ENCODE measurements at regions not wholly inside any gene's neighbourhood (a gene's known extent, or its start where the extent isn't known, plus 50 kb on each side); places are given as distances from the start of the nearest gene placed in this dataset.
"Not testable (repeated sequence)": the region's sequence is repeated elsewhere in the genome, so short reads cannot be mapped to it uniquely, and the experiment has no call there.

DNA sequence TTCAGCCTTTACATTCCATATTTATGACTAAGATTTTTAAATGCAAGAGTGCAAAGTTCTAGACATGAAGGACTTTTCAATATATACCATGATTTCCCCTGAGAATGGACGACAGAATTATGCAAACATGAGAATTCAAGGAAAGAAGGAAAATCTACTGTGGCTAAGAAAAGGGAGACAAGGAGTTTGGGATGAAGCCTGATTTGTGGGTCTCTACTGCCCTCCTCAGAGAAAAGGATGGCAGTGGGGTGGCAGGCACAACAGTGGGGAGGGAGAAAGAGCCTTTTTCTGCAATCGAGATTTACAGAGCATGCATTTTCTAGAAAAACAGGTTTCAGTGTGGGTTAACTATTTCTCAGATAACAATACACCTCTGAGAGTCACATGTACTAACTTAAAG lies 466.9 kb upstream of the NRSN1 start:
- Histone ChIP-seq H3K9ac (ENCODE audit: insufficient read depth in 1 of 2, low read length in 2 of 2) (no peak overlapping the region), H3K9me3 (ENCODE audit: control insufficient read depth in 4 of 4, insufficient read depth in 3 of 4, low read length in 3 of 4) (no peaks in the 10 kb centered on the region), H3K27me3 (ENCODE audit: control insufficient read depth in 3 of 3, insufficient read depth in 3 of 3, low read length in 2 of 3) (no peaks in the 10 kb centered on the region), H3K4me1 (ENCODE audit: control insufficient read depth in 5 of 5, insufficient read depth in 5 of 5, low read length in 5 of 5) (peaks cover 0 to 4% (median 0%) of the 10 kb centered on the region in 5 donors), H3K4me3 (no peak overlapping the region), H3K27ac (ENCODE audit: low read depth in 1 of 2, low read length in 1 of 2) (no peak overlapping the region), H3K36me3 (ENCODE audit: control insufficient read depth in 4 of 4, insufficient read depth in 4 of 4, low read length in 4 of 4) (no peaks in the 10 kb centered on the region)
- DNase-seq = peak; percentile 64 to 82 (median 72)
- ATAC-seq (ENCODE audit: insufficient read depth, low FRiP score) = no peak
- TF ChIP-seq, protein P1, sequence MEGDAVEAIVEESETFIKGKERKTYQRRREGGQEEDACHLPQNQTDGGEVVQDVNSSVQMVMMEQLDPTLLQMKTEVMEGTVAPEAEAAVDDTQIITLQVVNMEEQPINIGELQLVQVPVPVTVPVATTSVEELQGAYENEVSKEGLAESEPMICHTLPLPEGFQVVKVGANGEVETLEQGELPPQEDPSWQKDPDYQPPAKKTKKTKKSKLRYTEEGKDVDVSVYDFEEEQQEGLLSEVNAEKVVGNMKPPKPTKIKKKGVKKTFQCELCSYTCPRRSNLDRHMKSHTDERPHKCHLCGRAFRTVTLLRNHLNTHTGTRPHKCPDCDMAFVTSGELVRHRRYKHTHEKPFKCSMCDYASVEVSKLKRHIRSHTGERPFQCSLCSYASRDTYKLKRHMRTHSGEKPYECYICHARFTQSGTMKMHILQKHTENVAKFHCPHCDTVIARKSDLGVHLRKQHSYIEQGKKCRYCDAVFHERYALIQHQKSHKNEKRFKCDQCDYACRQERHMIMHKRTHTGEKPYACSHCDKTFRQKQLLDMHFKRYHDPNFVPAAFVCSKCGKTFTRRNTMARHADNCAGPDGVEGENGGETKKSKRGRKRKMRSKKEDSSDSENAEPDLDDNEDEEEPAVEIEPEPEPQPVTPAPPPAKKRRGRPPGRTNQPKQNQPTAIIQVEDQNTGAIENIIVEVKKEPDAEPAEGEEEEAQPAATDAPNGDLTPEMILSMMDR (IDR thresholded peaks at IDR 0.05; ENCODE audit: control extremely low read depth, extremely low read depth) = no peak
- WGBS, 2 donors = 33 to 50% methylated on average over 2 of the region's 2 CpGs

GRCh38 chr6:23661549-23661948 lies 464.5 kb upstream of the NRSN1 start:
- ATAC-seq (ENCODE audit: insufficient read depth, low FRiP score) (no peak), DNase-seq (no peak)
- no peak overlapping the region for H3K9ac ChIP-seq (ENCODE audit: insufficient read depth in 1 of 2, low read length in 2 of 2)
- no peaks in the 10 kb centered on the region for H3K27me3 ChIP-seq (ENCODE audit: control insufficient read depth in 3 of 3, insufficient read depth in 3 of 3, low read length in 2 of 3)
- no peak overlapping the region for H3K27ac ChIP-seq (ENCODE audit: low read depth in 1 of 2, low read length in 1 of 2)
- H3K4me1 ChIP-seq (ENCODE audit: control insufficient read depth in 5 of 5, insufficient read depth in 5 of 5, low read length in 5 of 5) = peaks cover 0 to 4% (median 0%) of the 10 kb centered on the region in 5 donors
- H3K4me3 ChIP-seq = no peak overlapping the region
- TF ChIP-seq, protein P1 (IDR thresholded peaks at IDR 0.05; ENCODE audit: control extremely low read depth, extremely low read depth) = no peak
- 92 to 96% methylated on average over 4 of the region's 4 CpGs for WGBS, 2 donors
- no peaks in the 10 kb centered on the region for H3K9me3 ChIP-seq (ENCODE audit: control insufficient read depth in 4 of 4, insufficient read depth in 3 of 4, low read length in 3 of 4)
- H3K36me3 ChIP-seq (ENCODE audit: control insufficient read depth in 4 of 4, insufficient read depth in 4 of 4, low read length in 4 of 4) = no peaks in the 10 kb centered on the region

GRCh38 chr6:23663096-23663495 lies 462.9 kb upstream of the NRSN1 start:
- Histone ChIP-seq H3K27ac (ENCODE audit: low read depth in 1 of 2, low read length in 1 of 2) (no peak overlapping the region), H3K9me3 (ENCODE audit: control insufficient read depth in 4 of 4, insufficient read depth in 3 of 4, low read length in 3 of 4) (no peaks in the 10 kb centered on the region), H3K4me1 (ENCODE audit: control insufficient read depth in 5 of 5, insufficient read depth in 5 of 5, low read length in 5 of 5) (no peaks in the 10 kb centered on the region), H3K4me3 (no peak overlapping the region), H3K9ac (ENCODE audit: insufficient read depth in 1 of 2, low read length in 2 of 2) (no peak overlapping the region), H3K36me3 (ENCODE audit: control insufficient read depth in 4 of 4, insufficient read depth in 4 of 4, low read length in 4 of 4) (no peaks in the 10 kb centered on the region), H3K27me3 (ENCODE audit: control insufficient read depth in 3 of 3, insufficient read depth in 3 of 3, low read length in 2 of 3) (no peaks in the 10 kb centered on the region)
- ATAC-seq (ENCODE audit: insufficient read depth, low FRiP score) (no peak), DNase-seq (no peak)
- WGBS, 2 donors = 80 to 84% methylated on average over 3 of the region's 3 CpGs
- TF ChIP-seq, protein P1 (IDR thresholded peaks at IDR 0.05; ENCODE audit: control extremely low read depth, extremely low read depth) = no peak

GRCh38 chr6:23663652-23664051 lies 462.4 kb upstream of the NRSN1 start:
- no peaks in the 10 kb centered on the region for H3K36me3 ChIP-seq (ENCODE audit: control insufficient read depth in 4 of 4, insufficient read depth in 4 of 4, low read length in 4 of 4)
- no peaks in the 10 kb centered on the region for H3K4me1 ChIP-seq (ENCODE audit: control insufficient read depth in 5 of 5, insufficient read depth in 5 of 5, low read length in 5 of 5)
- no peaks in the 10 kb centered on the region for H3K9me3 ChIP-seq (ENCODE audit: control insufficient read depth in 4 of 4, insufficient read depth in 3 of 4, low read length in 3 of 4)
- DNase-seq (no peak), ATAC-seq (ENCODE audit: insufficient read depth, low FRiP score) (no peak)
- no peaks in the 10 kb centered on the region for H3K27me3 ChIP-seq (ENCODE audit: control insufficient read depth in 3 of 3, insufficient read depth in 3 of 3, low read length in 2 of 3)
- no peak overlapping the region for H3K4me3 ChIP-seq
- 91 to 94% methylated on average over 1 of the region's 1 CpG for WGBS, 2 donors
- H3K27ac ChIP-seq (ENCODE audit: low read depth in 1 of 2, low read length in 1 of 2) = no peak overlapping the region
- TF ChIP-seq, protein P1 (IDR thresholded peaks at IDR 0.05; ENCODE audit: control extremely low read depth, extremely low read depth) = no peak
- no peak overlapping the region for H3K9ac ChIP-seq (ENCODE audit: insufficient read depth in 1 of 2, low read length in 2 of 2)

- WGBS, 2 donors = 93 to 94% methylated on average over 6 of the region's 6 CpGs
- not testable (repeated sequence) for DNase-seq; H3K9ac ChIP-seq (ENCODE audit: insufficient read depth in 1 of 2, low read length in 2 of 2); H3K27me3 ChIP-seq (ENCODE audit: control insufficient read depth in 3 of 3, insufficient read depth in 3 of 3, low read length in 2 of 3); H3K4me3 ChIP-seq; H3K36me3 ChIP-seq (ENCODE audit: control insufficient read depth in 4 of 4, insufficient read depth in 4 of 4, low read length in 4 of 4); H3K27ac ChIP-seq (ENCODE audit: low read depth in 1 of 2, low read length in 1 of 2); H3K4me1 ChIP-seq (ENCODE audit: control insufficient read depth in 5 of 5, insufficient read depth in 5 of 5, low read length in 5 of 5); H3K9me3 ChIP-seq (ENCODE audit: control insufficient read depth in 4 of 4, insufficient read depth in 3 of 4, low read length in 3 of 4); ATAC-seq (ENCODE audit: insufficient read depth, low FRiP score)
Measured at GRCh38 chr6:23665911-23666310, 460.1 kb upstream of the NRSN1 start.

Measured in lung (tissue), 11 donors.